ENCODE measurements at regions not wholly inside any gene's neighbourhood (a gene's known extent, or its start where the extent isn't known, plus 50 kb on each side); places are given as distances from the start of the nearest gene placed in this dataset.

DNA sequence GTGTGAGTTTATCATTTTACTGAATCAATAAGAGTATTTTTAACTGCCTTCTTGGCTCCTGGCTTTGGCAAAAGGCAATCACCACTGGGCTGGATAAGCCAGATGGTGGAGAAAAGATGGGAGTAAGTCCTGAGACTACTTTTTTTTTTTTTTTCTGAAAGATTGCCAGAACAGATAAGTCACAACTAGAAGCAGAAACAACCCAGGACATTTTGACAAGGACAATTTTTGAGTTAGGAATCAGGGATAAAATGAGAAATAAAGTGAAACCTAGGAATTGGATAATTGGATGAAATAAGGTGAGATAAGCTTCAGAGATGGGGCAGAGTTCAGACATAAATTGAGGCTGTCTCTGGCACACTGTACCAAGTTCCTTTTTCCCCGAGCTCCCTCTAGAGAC lies 471.0 kb downstream of the KLHL13 start:
- Mint-ChIP-seq H3K36me3 (no peaks in the 10 kb centered on the region), H3K9me3 (no peaks in the 10 kb centered on the region), H3K27me3 (ENCODE audit: insufficient read depth, low read depth) (no peaks in the 10 kb centered on the region), H3K4me3 (no peak overlapping the region), H3K4me1 (no peaks in the 10 kb centered on the region), H3K27ac (no peak overlapping the region)
- Histone ChIP-seq H4K20me1 (ENCODE audit: low read depth) (no peaks in the 10 kb centered on the region), H3K79me2 (ENCODE audit: low read depth) (no peaks in the 10 kb centered on the region), H3F3A (ENCODE audit: low read depth) (no peaks in the 10 kb centered on the region), H3K4me1 (no peaks in the 10 kb centered on the region), H3K36me3 (no peaks in the 10 kb centered on the region), H3K27me3 (no peaks in the 10 kb centered on the region), H3K4me3 (no peak overlapping the region), H3K9ac (no peak overlapping the region), H3K27ac (no peak overlapping the region), H3K9me3 (ENCODE audit: low read depth) (peaks cover 2% of the 10 kb centered on the region), H2AFZ (replicated peaks) (no peak overlapping the region), H3K4me2 (no peak overlapping the region)
- DNase-seq (ENCODE audit: low spot score) = no peak
- TF ChIP-seq EZH2phosphoT487 (IDR thresholded peaks at IDR 0.05) (no peak), EZH2 (IDR thresholded peaks at IDR 0.05) (no peak)
- TF ChIP-seq, protein P1, sequence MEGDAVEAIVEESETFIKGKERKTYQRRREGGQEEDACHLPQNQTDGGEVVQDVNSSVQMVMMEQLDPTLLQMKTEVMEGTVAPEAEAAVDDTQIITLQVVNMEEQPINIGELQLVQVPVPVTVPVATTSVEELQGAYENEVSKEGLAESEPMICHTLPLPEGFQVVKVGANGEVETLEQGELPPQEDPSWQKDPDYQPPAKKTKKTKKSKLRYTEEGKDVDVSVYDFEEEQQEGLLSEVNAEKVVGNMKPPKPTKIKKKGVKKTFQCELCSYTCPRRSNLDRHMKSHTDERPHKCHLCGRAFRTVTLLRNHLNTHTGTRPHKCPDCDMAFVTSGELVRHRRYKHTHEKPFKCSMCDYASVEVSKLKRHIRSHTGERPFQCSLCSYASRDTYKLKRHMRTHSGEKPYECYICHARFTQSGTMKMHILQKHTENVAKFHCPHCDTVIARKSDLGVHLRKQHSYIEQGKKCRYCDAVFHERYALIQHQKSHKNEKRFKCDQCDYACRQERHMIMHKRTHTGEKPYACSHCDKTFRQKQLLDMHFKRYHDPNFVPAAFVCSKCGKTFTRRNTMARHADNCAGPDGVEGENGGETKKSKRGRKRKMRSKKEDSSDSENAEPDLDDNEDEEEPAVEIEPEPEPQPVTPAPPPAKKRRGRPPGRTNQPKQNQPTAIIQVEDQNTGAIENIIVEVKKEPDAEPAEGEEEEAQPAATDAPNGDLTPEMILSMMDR (IDR thresholded peaks at IDR 0.05) = no peak

DNA sequence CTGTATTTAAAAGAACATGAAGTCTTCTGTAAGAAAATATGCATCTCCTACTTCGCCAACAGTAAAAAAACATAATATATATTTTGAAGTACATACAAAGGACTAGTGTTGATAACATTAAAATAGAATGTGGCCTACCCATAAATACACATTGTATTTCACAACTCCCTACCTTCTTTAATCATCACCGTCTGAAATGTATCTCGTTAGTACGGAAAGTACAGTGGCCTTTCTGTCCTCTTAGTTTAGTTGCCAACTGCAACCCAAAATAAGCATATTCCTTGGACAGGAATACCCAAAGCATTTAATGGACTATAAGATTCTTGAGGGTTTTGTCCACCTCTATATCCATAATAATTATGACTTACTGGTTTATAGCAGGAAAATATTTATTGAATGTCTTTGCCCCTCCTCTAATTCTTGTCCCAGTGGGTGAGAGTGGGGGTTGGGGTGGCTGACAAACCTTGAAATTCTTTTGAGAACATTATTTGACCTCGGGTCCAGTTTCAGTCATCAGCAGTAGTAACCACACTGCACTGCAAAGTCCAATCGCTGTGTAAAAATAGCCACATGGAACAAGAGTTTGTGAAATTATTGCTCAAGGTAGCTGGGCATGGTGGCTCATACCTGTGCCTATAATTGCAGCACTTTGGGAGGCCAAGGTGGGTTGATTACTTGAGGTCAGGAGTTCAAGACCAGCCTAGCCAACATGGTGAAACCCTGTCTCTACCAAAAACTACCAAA lies 474.5 kb downstream of the KLHL13 start:
- Histone ChIP-seq H3K9me3 (ENCODE audit: low read depth) (no peaks in the 10 kb centered on the region), H3K27me3 (no peaks in the 10 kb centered on the region), H3K9ac (no peak overlapping the region), H3K27ac (no peak overlapping the region), H3F3A (ENCODE audit: low read depth) (no peaks in the 10 kb centered on the region), H3K36me3 (no peaks in the 10 kb centered on the region), H3K4me2 (no peak overlapping the region), H2AFZ (replicated peaks) (no peak overlapping the region), H3K4me1 (no peaks in the 10 kb centered on the region), H3K4me3 (no peak overlapping the region), H3K79me2 (ENCODE audit: low read depth) (no peaks in the 10 kb centered on the region), H4K20me1 (ENCODE audit: low read depth) (no peaks in the 10 kb centered on the region)
- Mint-ChIP-seq H3K4me1 (no peaks in the 10 kb centered on the region), H3K27ac (no peak overlapping the region), H3K27me3 (ENCODE audit: insufficient read depth, low read depth) (no peaks in the 10 kb centered on the region), H3K9me3 (no peaks in the 10 kb centered on the region), H3K36me3 (no peaks in the 10 kb centered on the region), H3K4me3 (no peak overlapping the region)
- no peak for DNase-seq (ENCODE audit: low spot score)
- TF ChIP-seq EZH2phosphoT487 (IDR thresholded peaks at IDR 0.05) (no peak), EZH2 (IDR thresholded peaks at IDR 0.05) (no peak)
- TF ChIP-seq, protein P1 (IDR thresholded peaks at IDR 0.05) = no peak

- H3K27me3 Mint-ChIP-seq (ENCODE audit: insufficient read depth, low read depth) = no peaks in the 10 kb centered on the region
- Histone ChIP-seq H3K9ac (no peak overlapping the region), H3K4me1 (no peaks in the 10 kb centered on the region), H3K27me3 (no peaks in the 10 kb centered on the region), H3K27ac (no peak overlapping the region), H3K36me3 (no peaks in the 10 kb centered on the region), H3K4me3 (no peak overlapping the region), H3F3A (ENCODE audit: low read depth) (no peaks in the 10 kb centered on the region), H3K9me3 (ENCODE audit: low read depth) (no peaks in the 10 kb centered on the region), H3K79me2 (ENCODE audit: low read depth) (no peaks in the 10 kb centered on the region), H4K20me1 (ENCODE audit: low read depth) (no peaks in the 10 kb centered on the region), H3K4me2 (no peak overlapping the region), H2AFZ (replicated peaks) (no peak overlapping the region)
- no peak overlapping the region for H3K27ac Mint-ChIP-seq
- TF ChIP-seq, protein P1 (IDR thresholded peaks at IDR 0.05) = no peak
- TF ChIP-seq EZH2phosphoT487 (IDR thresholded peaks at IDR 0.05) = no peak
- TF ChIP-seq EZH2 (IDR thresholded peaks at IDR 0.05) = no peak
- no peak overlapping the region for H3K4me3 Mint-ChIP-seq
- H3K4me1 Mint-ChIP-seq = no peaks in the 10 kb centered on the region
- no peaks in the 10 kb centered on the region for H3K9me3 Mint-ChIP-seq
- no peak for DNase-seq (ENCODE audit: low spot score)
- no peaks in the 10 kb centered on the region for H3K36me3 Mint-ChIP-seq
Measured at GRCh38 chrX:117636826-117637225, 479.8 kb downstream of the KLHL13 start.

All from neural progenitor cell (in vitro differentiated cells).